HEK293 (cell line): ENCODE measurements at regions not wholly inside any gene's neighbourhood (a gene's known extent, or its start where the extent isn't known, plus 50 kb on each side); places are given as distances from the start of the nearest gene placed in this dataset.

Experiments
- KLF10 ChIP-seq: fragments of 450-650 bp; IDR thresholded peaks from 2 replicates; pipeline ENCODE4 v1.5.1; 2018; ENCODE audit warnings: missing biosample characterization, mild to moderate bottlenecking, missing genetic modification characterization
- KLF16 ChIP-seq: fragments of 450-650 bp; formaldehyde crosslinking; IDR thresholded peaks from 2 replicates; pipeline ENCODE4 v1.5.1; 2017; ENCODE audit warnings: missing biosample characterization, missing genetic modification characterization
- ZNF133 ChIP-seq: fragments of 450-650 bp; formaldehyde crosslinking; IDR thresholded peaks from 2 replicates; pipeline ENCODE4 v1.5.1; 2016; ENCODE audit warnings: missing biosample characterization, missing genetic modification characterization
- ZNF292 ChIP-seq: fragments of 450-650 bp; formaldehyde crosslinking; IDR thresholded peaks from 2 replicates; pipeline ENCODE4 v1.5.1; 2016; ENCODE audit warnings: low read depth, missing biosample characterization, missing genetic modification characterization, borderline replicate concordance
- ZNF426 ChIP-seq: fragments of 450-650 bp; formaldehyde crosslinking; IDR thresholded peaks from 2 replicates; pipeline ENCODE4 v1.5.1; 2017; ENCODE audit warnings: missing biosample characterization, missing genetic modification characterization, mild to moderate bottlenecking, inconsistent platforms, moderate library complexity
- ZNF626 ChIP-seq: fragments of 450-650 bp; sonication (Bioruptor Pico); formaldehyde crosslinking; IDR thresholded peaks from 2 replicates; pipeline ENCODE4 v1.5.1; 2018; ENCODE audit warnings: missing biosample characterization, missing genetic modification characterization, inconsistent platforms
- TF ChIP-seq, protein P1 (sequence below): fragments of 450-650 bp; formaldehyde crosslinking; IDR thresholded peaks from 2 replicates; pipeline ENCODE4 v1.5.1; 2016; ENCODE audit warnings: missing biosample characterization, missing genetic modification characterization
- TF ChIP-seq, protein P2 (sequence below): fragments of 450-650 bp; formaldehyde crosslinking; IDR thresholded peaks from 2 replicates; pipeline ENCODE4 v1.5.1; 2016; ENCODE audit warnings: missing biosample characterization, missing genetic modification characterization
- TF ChIP-seq, protein P3 (sequence below): fragments of 450-650 bp; formaldehyde crosslinking; optimal IDR thresholded peaks from 2 replicates; pipeline ENCODE3; 2016; ENCODE audit warnings: missing biosample characterization, mild to moderate bottlenecking, missing genetic modification characterization

DNA sequence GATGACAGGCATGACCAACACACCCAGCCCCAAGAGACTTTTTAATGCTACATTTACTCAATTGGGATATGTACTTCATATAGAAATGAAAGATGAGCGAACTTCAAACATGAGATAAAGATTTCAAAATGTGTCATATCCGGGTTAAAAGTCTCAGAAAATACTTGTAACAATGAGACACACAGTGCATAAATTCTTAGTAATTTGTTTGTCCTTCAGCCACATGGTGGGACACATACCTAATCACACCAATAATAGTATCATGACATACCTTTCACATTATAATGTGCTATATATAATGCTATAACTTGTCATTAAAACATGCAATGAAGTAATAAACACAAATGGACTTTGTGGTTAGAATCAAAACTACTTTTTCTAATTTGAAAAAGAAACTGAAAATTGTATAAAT, 204.7 kb upstream of the RFX3 start:
- TF ChIP-seq ZNF626 (tag by site-specific recombination) (no peak), ZNF292 (tag by site-specific recombination) (no peak), KLF16 (no peak), KLF10 (tag by site-specific recombination) (no peak), ZNF133 (tag by site-specific recombination) (no peak), ZNF426 (tag by site-specific recombination) (no peak)
- TF ChIP-seq, protein P1, sequence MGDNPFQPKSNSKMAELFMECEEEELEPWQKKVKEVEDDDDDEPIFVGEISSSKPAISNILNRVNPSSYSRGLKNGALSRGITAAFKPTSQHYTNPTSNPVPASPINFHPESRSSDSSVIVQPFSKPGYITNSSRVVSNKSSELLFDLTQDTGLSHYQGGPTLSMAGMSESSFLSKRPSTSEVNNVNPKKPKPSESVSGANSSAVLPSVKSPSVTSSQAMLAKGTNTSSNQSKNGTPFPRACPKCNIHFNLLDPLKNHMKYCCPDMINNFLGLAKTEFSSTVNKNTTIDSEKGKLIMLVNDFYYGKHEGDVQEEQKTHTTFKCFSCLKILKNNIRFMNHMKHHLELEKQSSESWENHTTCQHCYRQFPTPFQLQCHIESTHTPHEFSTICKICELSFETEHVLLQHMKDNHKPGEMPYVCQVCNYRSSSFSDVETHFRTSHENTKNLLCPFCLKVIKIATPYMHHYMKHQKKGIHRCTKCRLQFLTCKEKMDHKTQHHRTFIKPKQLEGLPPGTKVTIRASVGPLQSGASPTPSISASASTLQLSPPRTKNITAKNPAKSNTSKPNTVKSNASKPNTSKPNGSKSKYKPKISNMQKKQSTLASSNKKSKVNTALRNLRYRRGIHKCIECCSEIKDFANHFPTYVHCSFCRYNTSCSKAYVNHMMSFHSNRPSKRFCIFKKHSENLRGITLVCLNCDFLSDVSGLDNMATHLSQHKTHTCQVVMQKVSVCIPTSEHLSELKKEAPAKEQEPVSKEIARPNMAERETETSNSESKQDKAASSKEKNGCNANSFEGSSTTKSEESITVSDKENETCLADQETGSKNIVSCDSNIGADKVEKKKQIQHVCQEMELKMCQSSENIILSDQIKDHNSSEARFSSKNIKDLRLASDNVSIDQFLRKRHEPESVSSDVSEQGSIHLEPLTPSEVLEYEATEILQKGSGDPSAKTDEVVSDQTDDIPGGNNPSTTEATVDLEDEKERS (tag by site-specific recombination) = no peak
- TF ChIP-seq, protein P2, sequence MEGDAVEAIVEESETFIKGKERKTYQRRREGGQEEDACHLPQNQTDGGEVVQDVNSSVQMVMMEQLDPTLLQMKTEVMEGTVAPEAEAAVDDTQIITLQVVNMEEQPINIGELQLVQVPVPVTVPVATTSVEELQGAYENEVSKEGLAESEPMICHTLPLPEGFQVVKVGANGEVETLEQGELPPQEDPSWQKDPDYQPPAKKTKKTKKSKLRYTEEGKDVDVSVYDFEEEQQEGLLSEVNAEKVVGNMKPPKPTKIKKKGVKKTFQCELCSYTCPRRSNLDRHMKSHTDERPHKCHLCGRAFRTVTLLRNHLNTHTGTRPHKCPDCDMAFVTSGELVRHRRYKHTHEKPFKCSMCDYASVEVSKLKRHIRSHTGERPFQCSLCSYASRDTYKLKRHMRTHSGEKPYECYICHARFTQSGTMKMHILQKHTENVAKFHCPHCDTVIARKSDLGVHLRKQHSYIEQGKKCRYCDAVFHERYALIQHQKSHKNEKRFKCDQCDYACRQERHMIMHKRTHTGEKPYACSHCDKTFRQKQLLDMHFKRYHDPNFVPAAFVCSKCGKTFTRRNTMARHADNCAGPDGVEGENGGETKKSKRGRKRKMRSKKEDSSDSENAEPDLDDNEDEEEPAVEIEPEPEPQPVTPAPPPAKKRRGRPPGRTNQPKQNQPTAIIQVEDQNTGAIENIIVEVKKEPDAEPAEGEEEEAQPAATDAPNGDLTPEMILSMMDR (tag by site-specific recombination) = no peak
- TF ChIP-seq, protein P3, sequence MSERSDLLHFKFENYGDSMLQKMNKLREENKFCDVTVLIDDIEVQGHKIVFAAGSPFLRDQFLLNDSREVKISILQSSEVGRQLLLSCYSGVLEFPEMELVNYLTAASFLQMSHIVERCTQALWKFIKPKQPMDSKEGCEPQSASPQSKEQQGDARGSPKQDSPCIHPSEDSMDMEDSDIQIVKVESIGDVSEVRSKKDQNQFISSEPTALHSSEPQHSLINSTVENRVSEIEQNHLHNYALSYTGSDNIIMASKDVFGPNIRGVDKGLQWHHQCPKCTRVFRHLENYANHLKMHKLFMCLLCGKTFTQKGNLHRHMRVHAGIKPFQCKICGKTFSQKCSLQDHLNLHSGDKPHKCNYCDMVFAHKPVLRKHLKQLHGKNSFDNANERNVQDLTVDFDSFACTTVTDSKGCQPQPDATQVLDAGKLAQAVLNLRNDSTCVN = no peak
